NCI-H2196 treated with DMSO at 0.1 percent for 48 hours (cell line): ENCODE measurements at regions not wholly inside any gene's neighbourhood (a gene's known extent, or its start where the extent isn't known, plus 50 kb on each side); places are given as distances from the start of the nearest gene placed in this dataset.

Source experiments
- DNase-seq: peaks from one replicate; lab custom pipeline; 2025; ENCODE audit not compliant: unreplicated experiment; lab: John Stamatoyannopoulos, UW

DNA sequence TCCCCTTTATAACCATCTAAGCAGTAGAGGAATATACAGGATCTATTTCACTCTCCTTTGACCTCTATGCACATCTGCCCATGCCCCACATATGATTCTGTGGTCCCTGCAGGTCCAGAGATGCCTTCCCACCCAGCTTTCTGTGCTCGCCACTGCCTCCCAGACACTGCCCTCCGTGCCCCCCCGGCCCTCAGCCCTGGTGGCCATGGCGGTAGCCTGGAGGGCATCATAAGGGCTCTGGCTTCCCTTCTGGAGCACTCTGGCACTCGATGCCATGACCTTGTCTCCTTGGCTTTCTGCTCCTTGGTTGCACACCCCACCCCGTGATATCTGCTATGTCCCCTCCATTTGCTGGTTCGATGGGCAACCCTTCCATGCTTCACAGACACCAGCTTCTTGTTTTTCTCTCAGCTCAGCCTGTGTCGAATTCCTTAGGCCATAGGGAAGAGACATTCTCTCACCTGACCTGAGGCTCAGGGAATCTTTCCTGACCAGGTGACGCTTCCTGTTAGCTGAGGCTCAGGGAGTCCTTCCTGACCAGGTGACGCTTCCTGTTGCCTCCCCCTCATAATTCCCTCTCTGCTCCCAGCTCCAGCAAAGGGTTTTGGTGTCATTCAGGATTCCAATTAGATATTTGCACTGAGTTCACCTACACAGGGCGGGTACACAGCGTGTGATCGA is 100.4 kb upstream of the GLI3 start:
- no peak for DNase-seq

DNA sequence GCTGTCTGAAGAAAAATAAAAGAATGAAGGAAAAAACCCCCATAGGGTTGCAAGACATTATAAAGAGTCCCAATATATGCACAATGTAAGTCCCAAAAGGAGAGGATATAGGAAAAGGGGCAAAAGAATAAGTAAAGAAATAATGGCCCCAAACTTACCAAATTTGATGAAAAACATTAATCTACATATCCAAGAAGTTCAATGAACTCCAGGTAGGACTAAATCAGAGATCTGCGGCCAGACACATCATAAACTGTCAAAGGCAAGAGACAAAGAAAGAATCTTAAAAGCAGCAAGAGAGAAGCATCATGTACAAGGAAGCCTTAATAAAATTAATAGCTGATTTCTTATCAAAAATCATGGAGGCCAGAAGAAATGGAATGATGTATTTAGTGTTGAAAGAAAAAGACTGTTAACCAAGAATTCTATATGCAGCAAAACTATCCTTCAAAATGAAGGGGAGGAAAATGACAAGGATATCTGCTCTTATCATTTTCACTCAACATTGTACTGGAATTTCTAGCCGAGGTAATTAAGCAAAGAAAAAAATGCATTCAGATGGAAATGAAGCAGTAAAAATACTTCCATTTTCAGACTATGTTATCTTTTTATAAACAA is 95.7 kb upstream of the GLI3 start:
- no peak for DNase-seq

DNA sequence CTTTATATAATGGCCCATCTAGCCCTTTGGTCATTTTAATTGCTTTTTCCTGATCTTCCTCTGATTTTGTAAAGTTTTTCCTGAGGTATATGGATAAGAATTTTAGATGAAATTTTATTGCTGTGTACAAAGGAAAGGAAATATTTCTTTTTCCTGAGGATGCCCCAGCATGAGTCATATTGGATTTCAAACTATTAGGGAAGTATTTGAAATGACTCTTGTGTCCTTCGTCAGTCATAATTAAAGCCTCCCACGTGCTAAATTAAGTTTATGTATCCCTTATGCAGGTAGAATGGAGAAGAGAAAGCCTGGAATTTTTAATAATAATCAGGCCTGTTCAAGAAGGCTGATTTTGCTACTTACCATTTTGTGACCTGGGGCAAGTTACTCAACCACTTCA is 82.6 kb upstream of the GLI3 start:
- no peak for DNase-seq

DNA sequence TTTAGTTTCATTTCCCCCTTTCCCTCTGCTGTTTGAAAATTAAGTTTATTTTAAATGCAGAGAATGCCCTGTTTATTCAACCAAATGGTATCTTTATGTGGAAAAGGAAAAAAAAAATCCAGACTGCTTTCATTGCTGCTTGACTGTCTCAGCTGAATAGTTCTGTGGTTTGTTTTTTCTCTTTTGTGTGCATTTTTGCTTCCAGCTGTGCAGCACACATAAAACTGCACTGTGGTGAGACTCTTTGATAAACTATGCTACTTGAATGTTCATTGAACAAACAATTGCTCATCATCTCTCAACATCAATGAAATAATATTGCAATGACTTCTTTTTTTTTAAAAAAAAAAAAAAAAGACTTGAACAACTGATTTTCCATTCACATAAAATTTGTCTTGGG is 78.6 kb upstream of the GLI3 start:
- DNase-seq: no peak

DNA sequence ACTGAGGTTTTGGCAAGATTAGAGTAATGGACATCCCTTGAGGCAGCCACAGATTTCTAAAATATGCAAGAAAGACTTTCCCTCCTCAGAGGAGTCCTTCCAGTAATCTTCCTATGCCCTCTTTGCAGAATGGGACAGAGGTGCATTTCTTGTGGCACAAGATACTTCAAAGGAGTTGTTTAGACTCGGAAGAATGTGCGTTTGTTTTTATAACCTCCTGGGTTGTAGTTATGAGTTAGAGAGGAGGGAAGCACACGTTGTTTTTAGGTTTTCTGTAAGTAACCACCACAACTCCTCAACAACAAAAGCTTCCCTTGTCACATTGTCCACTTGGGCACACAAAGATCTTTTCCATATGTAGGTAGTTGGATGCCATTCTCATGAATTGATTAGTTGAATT is 78.1 kb upstream of the GLI3 start:
- no peak for DNase-seq

DNA sequence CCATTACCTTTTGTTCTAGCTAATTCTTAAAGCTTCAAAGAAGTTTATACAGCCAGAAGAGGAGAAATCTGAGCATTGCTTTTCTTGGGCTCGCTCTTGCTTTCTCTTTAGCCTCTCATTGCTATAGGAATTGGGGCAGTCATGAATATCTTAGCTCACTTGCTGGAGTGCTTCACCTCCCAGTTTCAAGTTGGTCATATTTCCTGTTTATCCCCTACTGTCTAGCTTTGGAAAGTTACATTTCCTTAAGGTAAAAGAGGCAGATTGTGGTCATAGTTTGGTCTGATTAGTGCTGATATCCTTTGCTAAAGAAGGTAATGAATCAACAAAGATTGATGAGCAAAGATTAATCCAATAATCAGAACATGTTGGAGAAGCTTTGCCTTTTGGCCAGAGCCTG is 77.7 kb upstream of the GLI3 start:
- no peak for DNase-seq

DNA sequence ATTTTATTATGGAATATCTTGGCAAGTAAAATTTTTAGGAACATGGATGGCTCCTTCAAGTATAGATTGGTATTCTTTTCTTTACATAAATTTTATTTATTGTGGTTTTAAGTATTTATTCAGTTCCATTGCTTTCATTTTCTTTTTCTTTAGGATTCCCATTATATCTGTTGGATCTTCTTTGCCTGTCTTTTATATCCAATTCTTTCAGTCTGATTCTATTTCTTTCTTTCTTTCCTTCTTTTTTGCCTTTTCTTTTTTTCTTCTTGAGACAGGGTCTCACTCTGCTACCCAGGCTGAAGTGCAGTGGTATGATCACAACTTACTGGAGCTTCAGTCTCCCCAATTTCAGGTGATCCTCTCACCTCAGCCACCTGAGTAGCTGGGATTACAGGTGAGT is 74.2 kb upstream of the GLI3 start:
- no peak for DNase-seq

DNA sequence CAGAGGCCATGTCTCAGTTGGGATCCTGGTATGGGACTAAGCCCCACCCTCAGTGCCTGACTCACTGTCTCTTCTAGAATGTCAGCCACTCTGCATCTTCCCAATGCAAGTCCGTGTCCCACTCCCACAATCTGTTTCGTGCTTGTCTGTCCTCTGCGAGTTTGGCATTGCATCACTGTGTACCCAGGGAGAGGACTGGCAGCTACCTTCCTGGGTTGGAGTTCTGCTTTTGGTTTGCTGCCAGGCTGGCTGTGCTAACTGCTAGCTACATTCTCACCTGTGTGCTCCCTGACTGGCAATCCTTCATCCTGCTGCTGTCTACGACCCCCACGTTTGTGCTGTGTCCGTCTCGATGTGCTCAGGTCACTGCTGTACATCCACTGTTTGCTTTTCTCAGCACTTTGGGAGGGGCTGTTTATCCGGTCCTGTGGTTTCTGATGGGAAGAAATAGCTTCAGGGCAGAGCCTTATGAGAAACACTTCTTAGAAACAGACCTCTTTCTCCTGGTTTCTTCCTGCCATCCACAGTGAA is 56.0 kb upstream of the GLI3 start:
- DNase-seq: no peak

DNA sequence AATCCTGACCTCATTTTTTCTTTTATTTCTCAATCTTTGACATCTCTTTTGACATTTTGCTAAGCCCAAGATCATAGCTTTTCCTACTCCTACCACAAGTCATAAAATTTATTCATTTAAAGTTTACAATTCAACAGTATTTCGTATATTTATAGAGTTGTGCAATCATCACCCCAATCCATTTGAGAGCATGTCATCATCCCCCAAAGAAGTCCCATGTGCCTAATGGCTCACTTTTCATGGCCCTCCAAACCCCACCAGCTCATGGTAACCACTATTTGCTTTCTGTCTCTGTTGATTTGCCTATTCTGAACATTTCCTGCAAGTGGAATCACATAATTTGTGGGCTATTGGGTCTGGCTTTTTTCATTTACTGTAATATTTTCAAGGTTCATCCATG is 52.5 kb upstream of the GLI3 start:
- no peak for DNase-seq
